Loucy (cell line): ENCODE measurements at regions not wholly inside any gene's neighbourhood (a gene's known extent, or its start where the extent isn't known, plus 50 kb on each side); places are given as distances from the start of the nearest gene placed in this dataset.

Experiments
- H2AFZ ChIP-seq: fragments of 200-600 bp; sonication (generic); 2 replicates; pipeline ENCODE4 v1.6.0; 2016; ENCODE audit warnings: antibody characterized with exemption, mild to moderate bottlenecking, low read length, moderate library complexity
- H3F3A ChIP-seq: fragments of 200-600 bp; 2 replicates; pipeline ENCODE4 v1.6.0; 2016; ENCODE audit warnings: antibody characterized with exemption, low read depth, mild to moderate bottlenecking
- H3K27me3 ChIP-seq: fragments of 200-600 bp; sonication (generic); 2 replicates; pipeline ENCODE4 v1.6.1; 2014; ENCODE audit warnings: low read length, mild to moderate bottlenecking; ENCODE audit not compliant: insufficient read depth, poor library complexity, severe bottlenecking
- H3K36me3 ChIP-seq: fragments of 200-600 bp; sonication (generic); 2 replicates; pipeline ENCODE4 v1.6.1; 2016; ENCODE audit warnings: low read length; ENCODE audit not compliant: insufficient read depth
- H3K4me1 ChIP-seq: fragments of 200-600 bp; sonication (generic); 2 replicates; pipeline ENCODE4 v1.5.1; 2014; ENCODE audit warnings: low read length, mild to moderate bottlenecking; ENCODE audit not compliant: insufficient read depth, poor library complexity, severe bottlenecking
- H3K4me2 ChIP-seq: fragments of 200-600 bp; sonication (generic); 2 replicates; pipeline ENCODE4 v1.6.0; 2014; ENCODE audit warnings: antibody characterized with exemption, low read length, low read depth, mild to moderate bottlenecking; ENCODE audit not compliant: poor library complexity, severe bottlenecking
- H3K4me3 ChIP-seq: fragments of 200-600 bp; sonication (generic); 2 replicates; pipeline ENCODE4 v1.5.1; 2014; ENCODE audit warnings: low read length, mild to moderate bottlenecking, mixed read lengths; ENCODE audit not compliant: poor library complexity, severe bottlenecking
- H3K79me2 ChIP-seq: fragments of 200-600 bp; sonication (generic); 2 replicates; pipeline ENCODE4 v1.6.1; 2014; ENCODE audit warnings: low read length; ENCODE audit not compliant: insufficient read depth
- H3K9ac ChIP-seq: fragments of 200-600 bp; sonication (generic); 2 replicates; pipeline ENCODE4 v1.6.0; 2014; ENCODE audit warnings: mild to moderate bottlenecking, low read depth, low read length, moderate library complexity; ENCODE audit not compliant: poor library complexity, severe bottlenecking
- H3K9me2 ChIP-seq: fragments of 200-600 bp; sonication (generic); replicated peaks from 2 replicates; pipeline ENCODE4 v1.6.1; 2016; ENCODE audit warnings: low read depth, low read length, mixed read lengths
- H3K9me3 ChIP-seq: fragments of 200-600 bp; sonication (generic); 2 replicates; pipeline ENCODE4 v1.6.1; 2014; ENCODE audit warnings: mild to moderate bottlenecking, antibody characterized with exemption, low read length, low read depth; ENCODE audit not compliant: insufficient read depth
- H4K20me1 ChIP-seq: fragments of 200-600 bp; sonication (generic); 2 replicates; pipeline ENCODE4 v1.6.0; 2014; ENCODE audit warnings: antibody characterized with exemption, low read length, mild to moderate bottlenecking; ENCODE audit not compliant: insufficient read depth, poor library complexity, severe bottlenecking
- CTCF ChIP-seq: fragments of 200-600 bp; sonication (generic); conservative IDR thresholded peaks from 2 replicates; pipeline ENCODE4 v1.5.1; 2014; ENCODE audit warnings: mild to moderate bottlenecking, antibody characterized with exemption, low read length
- EZH2phosphoT487 ChIP-seq: fragments of 200-600 bp; IDR thresholded peaks from 2 replicates; pipeline ENCODE4 v1.6.1; 2018; ENCODE audit warnings: antibody characterized with exemption, mild to moderate bottlenecking, moderate library complexity, borderline replicate concordance

GRCh38 chr3:165491487-165491886, 295.3 kb upstream of the SLITRK3 start:
- no peaks in the 10 kb centered on the region for H3K9me3 ChIP-seq

GRCh38 chr3:165476399-165477060, 280.3 kb upstream of the SLITRK3 start:
- Histone ChIP-seq H3K4me1 (no peaks in the 10 kb centered on the region), H3K27me3 (no peaks in the 10 kb centered on the region), H3K36me3 (no peaks in the 10 kb centered on the region), H4K20me1 (no peaks in the 10 kb centered on the region), H3F3A (no peaks in the 10 kb centered on the region), H3K4me3 (no peak overlapping the region), H3K9me2 (no peaks in the 10 kb centered on the region), H3K9ac (no peak overlapping the region), H3K79me2 (no peaks in the 10 kb centered on the region), H3K9me3 (no peaks in the 10 kb centered on the region), H3K4me2 (no peak overlapping the region), H2AFZ (no peak overlapping the region)
- TF ChIP-seq EZH2phosphoT487 (no peak), CTCF (no peak)

More at GRCh38 chr3:165491487-165491886, 295.3 kb upstream of the SLITRK3 start:
- Histone ChIP-seq H3K9ac (no peak overlapping the region), H3K27me3 (no peaks in the 10 kb centered on the region), H2AFZ (no peak overlapping the region), H3K9me2 (no peaks in the 10 kb centered on the region), H3K4me1 (no peaks in the 10 kb centered on the region), H3K4me2 (no peak overlapping the region), H3K4me3 (no peak overlapping the region), H3K36me3 (no peaks in the 10 kb centered on the region), H3K79me2 (no peaks in the 10 kb centered on the region), H3F3A (no peaks in the 10 kb centered on the region), H4K20me1 (no peaks in the 10 kb centered on the region)
- TF ChIP-seq EZH2phosphoT487 (no peak), CTCF (no peak)

- Histone ChIP-seq H3K9ac (no peak overlapping the region), H3K27me3 (no peaks in the 10 kb centered on the region), H3K9me2 (no peaks in the 10 kb centered on the region), H2AFZ (no peak overlapping the region), H3F3A (no peaks in the 10 kb centered on the region), H4K20me1 (no peaks in the 10 kb centered on the region), H3K4me1 (no peaks in the 10 kb centered on the region), H3K36me3 (no peaks in the 10 kb centered on the region), H3K79me2 (no peaks in the 10 kb centered on the region), H3K4me3 (no peak overlapping the region), H3K9me3 (no peaks in the 10 kb centered on the region), H3K4me2 (no peak overlapping the region)
- no peak for TF ChIP-seq CTCF
- no peak for TF ChIP-seq EZH2phosphoT487
These were observed 270.7 kb upstream of the SLITRK3 start for GRCh38 chr3:165466856-165467255.
